GM12892 (cell line): ENCODE measurements at regions not wholly inside any gene's neighbourhood (a gene's known extent, or its start where the extent isn't known, plus 50 kb on each side); places are given as distances from the start of the nearest gene placed in this dataset.

Experiments used
- POLR2A ChIP-seq: IDR thresholded peaks from 2 replicates; pipeline ENCODE4 v1.6.1; 2011; ENCODE audit warnings: low read depth, low read length, control low read depth
- POLR2AphosphoS5 ChIP-seq: IDR thresholded peaks from 2 replicates; pipeline ENCODE4 v1.6.1; 2011; ENCODE audit warnings: low read depth, low read length, control low read depth

- no peak for TF ChIP-seq POLR2A
- TF ChIP-seq POLR2AphosphoS5 = no peak
Measured at GRCh38 chr5:39494107-39494510, 69.3 kb upstream of the DAB2 start.
